Testis (tissue), 2 donors: ENCODE measurements at regions not wholly inside any gene's neighbourhood (a gene's known extent, or its start where the extent isn't known, plus 50 kb on each side); places are given as distances from the start of the nearest gene placed in this dataset.

Experiments used
- DNase-seq: peaks from one replicate; pipeline ENCODE4 v3.0.0-alpha.2; 2019
- H3K27ac ChIP-seq, 2 donors: fragments of 200-600 bp; sonication (generic); one replicate each; pipeline ENCODE4 v1.5.1; 2019
- H3K27me3 ChIP-seq: fragments of 200-600 bp; sonication (generic); one replicate; pipeline ENCODE4 v1.5.1; 2019
- H3K36me3 ChIP-seq: fragments of 200-600 bp; sonication (generic); one replicate; pipeline ENCODE4 v1.5.1; 2017; ENCODE audit warnings: low read depth; ENCODE audit errors: missing control alignments
- H3K4me1 ChIP-seq: fragments of 200-600 bp; sonication (generic); one replicate; pipeline ENCODE4 v1.5.1; 2019
- H3K4me3 ChIP-seq, 2 donors: fragments of 200-600 bp; sonication (generic); one replicate each; pipeline ENCODE4 v1.5.1; 2017 to 2019
- H3K9me3 ChIP-seq: fragments of 200-600 bp; sonication (generic); one replicate; pipeline ENCODE4 v1.5.1; 2017
- CTCF ChIP-seq, 3 experiments: fragments of 450-650 bp in 2 of 3; fragments of 200-600 bp in 1 of 3; sonication (generic) in 1 of 3; IDR thresholded peaks; one replicate each; pipeline ENCODE4 v1.5.1; 2016 to 2019; ENCODE audit warnings: antibody characterized with exemption in 3 of 3, mild to moderate bottlenecking in 2 of 3, moderate library complexity in 1 of 3
- POLR2A ChIP-seq: fragments of 450-650 bp; IDR thresholded peaks from one replicate; pipeline ENCODE4 v1.6.1; 2017; ENCODE audit warnings: antibody characterized with exemption, mild to moderate bottlenecking, moderate library complexity
- WGBS, 2 donors: methylation state at CpG; one replicate each; pipeline ENCODE4 v1.1.5; 2018; 5-methylcytosine and 5-hydroxymethylcytosine counted together
- intact Hi-C: fragments of 100-400 bp; cut with DNase I; formaldehyde crosslinking; loops from one replicate; pipeline ENCODE4 v1.15.1; 2023; ENCODE audit warnings: low total_unique reads

GRCh38 chr7:81285142-81285871 is 366.5 kb upstream of the SEMA3C start:
- no peak overlapping the region for H3K27ac ChIP-seq
- no peaks in the 10 kb centered on the region for H3K27me3 ChIP-seq
- no peak for DNase-seq
- no peaks in the 10 kb centered on the region for H3K36me3 ChIP-seq
- H3K9me3 ChIP-seq = no peaks in the 10 kb centered on the region
- 89 to 92% methylated on average over 4 of the region's 4 CpGs for WGBS, 2 donors
- H3K4me1 ChIP-seq = no peaks in the 10 kb centered on the region
- no peak for TF ChIP-seq POLR2A
- TF ChIP-seq CTCF (IDR thresholded peaks at IDR 0.05) = no peak
- no peak overlapping the region for H3K4me3 ChIP-seq
- intact Hi-C loops = no loop called here

GRCh38 chr7:81284576-81284975 is 365.7 kb upstream of the SEMA3C start:
- Histone ChIP-seq H3K4me1 (no peaks in the 10 kb centered on the region), H3K36me3 (no peaks in the 10 kb centered on the region), H3K9me3 (no peaks in the 10 kb centered on the region), H3K4me3 (no peak overlapping the region), H3K27ac (no peak overlapping the region), H3K27me3 (no peaks in the 10 kb centered on the region)
- 83 to 96% methylated on average over 1 of the region's 1 CpG for WGBS, 2 donors
- no peak for TF ChIP-seq CTCF (IDR thresholded peaks at IDR 0.05)
- no peak for TF ChIP-seq POLR2A
- no peak for DNase-seq
- intact Hi-C loops = no loop called here

- H3K9me3 ChIP-seq = no peaks in the 10 kb centered on the region
- no peaks in the 10 kb centered on the region for H3K4me1 ChIP-seq
- intact Hi-C loops = no loop called here
- TF ChIP-seq CTCF (IDR thresholded peaks at IDR 0.05) (no peak), POLR2A (no peak)
- H3K27me3 ChIP-seq = no peaks in the 10 kb centered on the region
- H3K4me3 ChIP-seq = no peak overlapping the region
- no peaks in the 10 kb centered on the region for H3K36me3 ChIP-seq
- H3K27ac ChIP-seq = no peak overlapping the region
- no peak for DNase-seq
Observed at GRCh38 chr7:81280531-81280930, 361.7 kb upstream of the SEMA3C start.

- TF ChIP-seq POLR2A = no peak
- no peak for TF ChIP-seq CTCF (IDR thresholded peaks at IDR 0.05)
- no peaks in the 10 kb centered on the region for H3K4me1 ChIP-seq
- 86 to 94% methylated on average over 2 of the region's 2 CpGs for WGBS, 2 donors
- no peaks in the 10 kb centered on the region for H3K9me3 ChIP-seq
- no peaks in the 10 kb centered on the region for H3K36me3 ChIP-seq
- no peak overlapping the region for H3K4me3 ChIP-seq
- intact Hi-C loops = no loop called here
- no peaks in the 10 kb centered on the region for H3K27me3 ChIP-seq
- DNase-seq = no peak
- no peak overlapping the region for H3K27ac ChIP-seq
Observed at GRCh38 chr7:81277691-81278090, 358.8 kb upstream of the SEMA3C start.
